HepG2 (cell line): ENCODE measurements at regions not wholly inside any gene's neighbourhood (a gene's known extent, or its start where the extent isn't known, plus 50 kb on each side); places are given as distances from the start of the nearest gene placed in this dataset.

ENCODE experiments used
- ATAC-seq: fragments of 200-7000 bp; cut with Tn5 transposase; 3 replicates; pipeline ENCODE4 v1.9.1; 2020; ENCODE audit warnings: mild to moderate bottlenecking, moderate library complexity
- BruUV-seq: library from RNA; stranded (reverse); fragments of 400-500 nt; replicated peaks from 2 replicates; lab custom pipeline; 2021; lab: Mats Ljungman, UMichigan
- CTCF ChIA-PET: fragments of 300-600 bp; formaldehyde crosslinking; extraction: SDS; loops from one replicate; lab custom pipeline; 2021; ENCODE audit warnings: low total read pairs, inconsistent platforms, low intra/inter-chr PET ratio; lab: Yijun Ruan, JAX
- POLR2A ChIA-PET: fragments of 350-600 bp; sonication (Branson Sonifier 250); formaldehyde crosslinking; loops from one replicate; lab custom pipeline; 2020; ENCODE audit warnings: antibody characterized with exemption, inconsistent platforms; lab: Yijun Ruan, JAX
- DNase-seq: peaks from one replicate; pipeline ENCODE4 v3.0.0-alpha.2; 2015; ENCODE audit warnings: low spot score
- FAIRE-seq: peaks from 3 replicates; lab custom pipeline; 2011; peaks lifted over from hg19 to GRCh38; lab: Jason Lieb, UNC
- H2AFZ ChIP-seq: one replicate; pipeline ENCODE4 v1.6.1; 2011; ENCODE audit warnings: low read length, inconsistent platforms
- H3K27ac ChIP-seq: fragments of 300-600 bp; 3 replicates; pipeline ENCODE4 v1.8.0; 2011; ENCODE audit warnings: mixed run types, mild to moderate bottlenecking, mixed read lengths, low read length, inconsistent platforms; ENCODE audit not compliant: insufficient read depth; ENCODE audit errors: extremely low read length
- H3K27me3 ChIP-seq, 2 experiments: fragments of 200-600 bp in 1 of 2; 2 replicates in 1 of 2; 3 replicates in 1 of 2; pipeline versions ENCODE4 v1.6.0 to v1.8.0; 2011; ENCODE audit warnings: low read length in 2 of 2, mild to moderate bottlenecking in 2 of 2, moderate library complexity in 2 of 2, inconsistent platforms in 1 of 2; ENCODE audit not compliant: insufficient read depth in 2 of 2, control insufficient read depth in 1 of 2
- H3K36me3 ChIP-seq, 2 experiments: fragments of 200-600 bp in 1 of 2; replicated peaks in 1 of 2; 2 replicates in 1 of 2; 3 replicates in 1 of 2; pipeline versions ENCODE4 v1.5.1 to v1.8.0; 2011; ENCODE audit warnings: low read length in 2 of 2, inconsistent platforms in 1 of 2; ENCODE audit not compliant: insufficient read depth in 2 of 2, control insufficient read depth in 1 of 2
- H3K4me1 ChIP-seq: 2 replicates; pipeline ENCODE4 v1.5.1; 2012; ENCODE audit warnings: low read length, inconsistent platforms; ENCODE audit not compliant: insufficient read depth
- H3K4me2 ChIP-seq: 2 replicates; pipeline ENCODE4 v1.6.0; 2011; ENCODE audit warnings: low read depth, low read length, inconsistent platforms
- H3K4me3 ChIP-seq, 3 experiments: fragments of 200-600 bp in 1 of 3; sonication (generic), shearing (Covaris generic) in 1 of 3; replicated peaks in 1 of 3; 2 replicates each; pipeline ENCODE4 v1.5.1; 2011 to 2016; ENCODE audit warnings: low read length in 3 of 3, inconsistent platforms in 2 of 3, low read depth in 2 of 3, mild to moderate bottlenecking in 2 of 3, control low read depth in 1 of 3, mixed read lengths in 1 of 3; ENCODE audit not compliant: insufficient read depth in 1 of 3
- H3K79me2 ChIP-seq: one replicate; pipeline ENCODE4 v1.6.1; 2011; ENCODE audit warnings: low read length, inconsistent platforms; ENCODE audit not compliant: insufficient read depth
- H3K9ac ChIP-seq: 2 replicates; pipeline ENCODE4 v1.6.0; 2011; ENCODE audit warnings: mild to moderate bottlenecking, low read depth, low read length, inconsistent platforms; ENCODE audit not compliant: insufficient read depth
- H3K9me3 ChIP-seq: 2 replicates; pipeline ENCODE4 v1.5.1; 2012; ENCODE audit warnings: mild to moderate bottlenecking, low read length
- H4K20me1 ChIP-seq: 2 replicates; pipeline ENCODE4 v1.6.0; 2011; ENCODE audit warnings: inconsistent platforms, mild to moderate bottlenecking, low read length, moderate library complexity; ENCODE audit not compliant: insufficient read depth
- ARNTL ChIP-seq: sonication (generic); formaldehyde crosslinking; IDR thresholded peaks from 2 replicates; pipeline ENCODE4 v1.4.0; 2020; ENCODE audit warnings: mild to moderate bottlenecking, missing genetic modification reagents
- CC2D1A ChIP-seq: sonication (generic); formaldehyde crosslinking; IDR thresholded peaks from 2 replicates; pipeline ENCODE4 v1.8.1; 2023; ENCODE audit warnings: mild to moderate bottlenecking, missing genetic modification reagents
- GMEB2 ChIP-seq: IDR thresholded peaks from 2 replicates; pipeline ENCODE4 v1.6.1; 2016; ENCODE audit warnings: missing biosample characterization, missing genetic modification reagents, low read depth
- GPN1 ChIP-seq: sonication (generic); formaldehyde crosslinking; IDR thresholded peaks from 2 replicates; pipeline ENCODE4 v1.5.1; 2020; ENCODE audit warnings: missing genetic modification reagents, borderline replicate concordance
- KMT2B ChIP-seq: IDR thresholded peaks from 2 replicates; pipeline ENCODE4 v1.6.1; 2016; ENCODE audit warnings: missing genetic modification reagents, missing compliant biosample characterization
- MXI1 ChIP-seq: IDR thresholded peaks from 3 replicates; pipeline ENCODE4 v1.6.1; 2012; ENCODE audit warnings: low read depth, low read length, inconsistent platforms, borderline replicate concordance
- NFKB2 ChIP-seq: sonication (generic); formaldehyde crosslinking; IDR thresholded peaks from 2 replicates; pipeline ENCODE4 v1.4.0; 2020; ENCODE audit warnings: missing genetic modification reagents, borderline replicate concordance
- PAWR ChIP-seq: sonication (generic); formaldehyde crosslinking; IDR thresholded peaks from 2 replicates; pipeline ENCODE4 v1.4.0; 2020; ENCODE audit warnings: missing genetic modification reagents, mild to moderate bottlenecking, borderline replicate concordance
- ZNF383 ChIP-seq: sonication (generic); formaldehyde crosslinking; IDR thresholded peaks from 2 replicates; pipeline ENCODE4 v1.4.0; 2020; ENCODE audit warnings: missing genetic modification reagents, mild to moderate bottlenecking, borderline replicate concordance
- ZNF44 ChIP-seq: sonication (generic); formaldehyde crosslinking; IDR thresholded peaks from 2 replicates; pipeline ENCODE4 v1.5.1; 2020; ENCODE audit warnings: mild to moderate bottlenecking, missing genetic modification reagents
- ZNF672 ChIP-seq: sonication (generic); formaldehyde crosslinking; IDR thresholded peaks from 2 replicates; pipeline ENCODE4 v1.8.1; 2022; ENCODE audit warnings: missing genetic modification reagents
- ZNF781 ChIP-seq: sonication (generic); formaldehyde crosslinking; IDR thresholded peaks from 2 replicates; pipeline ENCODE4 v1.5.1; 2020; ENCODE audit warnings: borderline replicate concordance, mild to moderate bottlenecking, missing genetic modification reagents; ENCODE audit errors: not compliant biosample characterization
- WGBS: methylation state at CpG from one replicate; pipeline ENCODE4 v1.1.6; 2017; ENCODE audit warnings: low lambda C conversion rate; 5-methylcytosine and 5-hydroxymethylcytosine counted together
- in situ Hi-C: cut with HindIII; loops from 2 replicates; pipeline ENCODE4 v1.10.0; 2017; ENCODE audit warnings: low pct_unique_long_range_greater_than_20kb; ENCODE audit not compliant: extremely low pct_ligation_motif_present
- intact Hi-C: fragments of 100-400 bp; cut with micrococcal nuclease; formaldehyde crosslinking; loops from one replicate; pipeline ENCODE4 v1.10.0; 2022; ENCODE audit not compliant: unreplicated experiment
- TF ChIP-seq, protein P1 (sequence below): sonication (generic); formaldehyde crosslinking; IDR thresholded peaks from 2 replicates; pipeline ENCODE4 v1.4.0; 2020; ENCODE audit warnings: missing genetic modification reagents

- no peak for TF ChIP-seq MXI1
- TF ChIP-seq ZNF672 (CRISPR knock-in tag) = no peak
- TF ChIP-seq PAWR (CRISPR knock-in tag) = no peak
- TF ChIP-seq NFKB2 (CRISPR knock-in tag) = no peak
- TF ChIP-seq ZNF44 (CRISPR knock-in tag) = no peak
- TF ChIP-seq KMT2B (CRISPR knock-in tag) = no peak
- TF ChIP-seq, protein P1, sequence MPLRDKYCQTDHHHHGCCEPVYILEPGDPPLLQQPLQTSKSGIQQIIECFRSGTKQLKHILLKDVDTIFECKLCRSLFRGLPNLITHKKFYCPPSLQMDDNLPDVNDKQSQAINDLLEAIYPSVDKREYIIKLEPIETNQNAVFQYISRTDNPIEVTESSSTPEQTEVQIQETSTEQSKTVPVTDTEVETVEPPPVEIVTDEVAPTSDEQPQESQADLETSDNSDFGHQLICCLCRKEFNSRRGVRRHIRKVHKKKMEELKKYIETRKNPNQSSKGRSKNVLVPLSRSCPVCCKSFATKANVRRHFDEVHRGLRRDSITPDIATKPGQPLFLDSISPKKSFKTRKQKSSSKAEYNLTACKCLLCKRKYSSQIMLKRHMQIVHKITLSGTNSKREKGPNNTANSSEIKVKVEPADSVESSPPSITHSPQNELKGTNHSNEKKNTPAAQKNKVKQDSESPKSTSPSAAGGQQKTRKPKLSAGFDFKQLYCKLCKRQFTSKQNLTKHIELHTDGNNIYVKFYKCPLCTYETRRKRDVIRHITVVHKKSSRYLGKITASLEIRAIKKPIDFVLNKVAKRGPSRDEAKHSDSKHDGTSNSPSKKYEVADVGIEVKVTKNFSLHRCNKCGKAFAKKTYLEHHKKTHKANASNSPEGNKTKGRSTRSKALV (CRISPR knock-in tag) = no peak
- TF ChIP-seq ARNTL (CRISPR knock-in tag) = no peak
- no peak for TF ChIP-seq GPN1 (CRISPR knock-in tag)
- no peak for TF ChIP-seq CC2D1A
- TF ChIP-seq GMEB2 (CRISPR knock-in tag) = no peak
- no peak for TF ChIP-seq ZNF383 (CRISPR knock-in tag)
- no peak for TF ChIP-seq ZNF781 (CRISPR knock-in tag)
- TF ChIP-seq, all 625 proteins: peak for 0
- DNase-seq (no peak), ATAC-seq (no peak), FAIRE-seq (no peak)
- no peaks in the 10 kb centered on the region for H3K9me3 ChIP-seq
- WGBS = 29% methylated on average over 5 of the region's 6 CpGs
- peaks cover 21% of the 10 kb centered on the region for H3K4me1 ChIP-seq
- no peak overlapping the region for H2AFZ ChIP-seq
- H3K9ac ChIP-seq = no peak overlapping the region
- H3K4me2 ChIP-seq = no peak overlapping the region
- no peaks in the 10 kb centered on the region for H3K36me3 ChIP-seq
- no peak overlapping the region for H3K27ac ChIP-seq
- intact Hi-C loops (no loop called here), in situ Hi-C loops (no loop called here)
- 0 out of 2 replicates have a peak, but pooled peaks cover 3% of the 10 kb centered on the region for H4K20me1 ChIP-seq
- POLR2A ChIA-PET = no interaction called here
- CTCF ChIA-PET = no interaction called here
- H3K27me3 ChIP-seq = peaks cover 6 to 38% of the 10 kb centered on the region in 2 experiments; a peak in 4 of 5 replicates
- BruUV-seq = no TSS peak
- H3K4me3 ChIP-seq = no peak overlapping the region
- no peaks in the 10 kb centered on the region for H3K79me2 ChIP-seq
Observed at GRCh38 chr11:119586181-119586580, 142.8 kb downstream of the NECTIN1 start.
